H1 (cell line): ENCODE measurements at regions not wholly inside any gene's neighbourhood (a gene's known extent, or its start where the extent isn't known, plus 50 kb on each side); places are given as distances from the start of the nearest gene placed in this dataset.
A peak's percentile ranks its signal among the peaks of the same experiment; 100 is the strongest.

ENCODE experiments used
- ASH2L ChIP-seq: fragments of 200-600, 300-600 bp; sonication (generic); IDR thresholded peaks from one replicate; pipeline ENCODE4 v1.7.1; 2017; ENCODE audit warnings: low read length
- CHD2 ChIP-seq: IDR thresholded peaks from 2 replicates; pipeline ENCODE4 v1.6.1; 2012; ENCODE audit warnings: low read length, improper control_type of control experiment
- CHD7 ChIP-seq: fragments of 300-600 bp; sonication (generic); IDR thresholded peaks from 2 replicates; pipeline ENCODE4 v1.7.1; 2012; ENCODE audit warnings: low read length, moderate library complexity, mild to moderate bottlenecking, inconsistent platforms; ENCODE audit not compliant: insufficient replicate concordance
- CTCF ChIP-seq, 3 experiments: IDR thresholded peaks; 1 replicate in 2 of 3; 2 replicates in 1 of 3; pipeline versions ENCODE4 v1.5.1 to v1.6.1; 2011; ENCODE audit warnings: low read length in 3 of 3, mild to moderate bottlenecking in 3 of 3, inconsistent platforms in 2 of 3, low read depth in 1 of 3, moderate library complexity in 1 of 3; ENCODE audit not compliant: insufficient read depth in 1 of 3; ENCODE audit errors: control extremely low read depth in 1 of 3
- RAD21 ChIP-seq, 2 experiments: IDR thresholded peaks in 1 of 2; conservative IDR thresholded peaks in 1 of 2; 2 replicates each; pipeline ENCODE4 v1.6.1; 2011; ENCODE audit warnings: low read depth in 2 of 2, low read length in 2 of 2, improper control_type of control experiment in 1 of 2, inconsistent platforms in 1 of 2, mild to moderate bottlenecking in 1 of 2, moderate library complexity in 1 of 2
- RFX5 ChIP-seq: IDR thresholded peaks from 2 replicates; pipeline ENCODE4 v1.6.1; 2011; ENCODE audit warnings: low read depth, low read length, improper control_type of control experiment, borderline replicate concordance
- SIRT6 ChIP-seq: IDR thresholded peaks from one replicate; pipeline ENCODE4 v1.7.1; 2012; ENCODE audit warnings: low read length, inconsistent platforms
- SP4 ChIP-seq: IDR thresholded peaks from 2 replicates; pipeline ENCODE4 v1.6.1; 2012; ENCODE audit warnings: low read length, inconsistent platforms
- TAF1 ChIP-seq: IDR thresholded peaks from 2 replicates; pipeline ENCODE4 v1.6.1; 2011; ENCODE audit warnings: mild to moderate bottlenecking, low read depth, low read length
- TAF7 ChIP-seq: optimal IDR thresholded peaks from 2 replicates; pipeline ENCODE3; 2011; ENCODE audit warnings: low read depth, mild to moderate bottlenecking, inconsistent platforms, low read length, moderate library complexity, borderline replicate concordance

GRCh38 chr5:112491257-112491656, 72.2 kb upstream of the EPB41L4A start (continued):
- no peak for TF ChIP-seq CHD7
- no peak for TF ChIP-seq TAF1
- TF ChIP-seq RFX5, result no peak
- TF ChIP-seq CTCF (IDR thresholded peaks at IDR 0.05; ENCODE audit: control extremely low read depth in 1 of 3, insufficient read depth in 1 of 3, low read depth in 1 of 3, low read length in 3 of 3), result peak; percentile 24 to 66 (median 50)
- TF ChIP-seq RAD21 (IDR thresholded peaks at IDR 0.05 in 1 of 2, conservative IDR thresholded peaks at IDR 0.05 in 1 of 2; ENCODE audit: low read depth in 2 of 2, low read length in 2 of 2), result peak; percentile 6 to 15; a peak in 2 of 4 replicates
- TF ChIP-seq SP4, result no peak
- TF ChIP-seq TAF7, result no peak
- no peak for TF ChIP-seq ASH2L
- no peak for TF ChIP-seq SIRT6
- no peak for TF ChIP-seq CHD2
- TF ChIP-seq, all 59 proteins: peak for 2
